ENCODE measurements at regions not wholly inside any gene's neighbourhood (a gene's known extent, or its start where the extent isn't known, plus 50 kb on each side); places are given as distances from the start of the nearest gene placed in this dataset.

DNA sequence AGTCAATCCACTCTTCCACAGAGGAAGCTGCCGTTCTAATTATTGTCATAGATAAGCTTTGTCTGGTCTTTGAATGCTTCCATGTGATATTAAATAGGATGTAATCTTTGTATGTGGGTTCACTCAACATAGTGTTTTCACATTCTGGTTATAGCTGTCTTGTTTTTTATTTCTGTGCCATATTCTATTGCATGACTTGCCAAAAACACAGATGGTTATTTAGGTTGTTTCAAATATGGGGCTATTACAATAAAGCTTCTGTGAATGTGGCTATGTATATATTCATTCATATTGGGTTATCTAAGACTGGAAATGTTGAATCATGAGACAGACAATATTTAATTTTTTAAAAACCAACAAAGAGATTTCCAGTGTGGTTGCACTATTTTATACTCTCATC is 1109.3 kb upstream of the LRRTM3 start:
- DNase-seq (ENCODE audit: low spot score): no peak

DNA sequence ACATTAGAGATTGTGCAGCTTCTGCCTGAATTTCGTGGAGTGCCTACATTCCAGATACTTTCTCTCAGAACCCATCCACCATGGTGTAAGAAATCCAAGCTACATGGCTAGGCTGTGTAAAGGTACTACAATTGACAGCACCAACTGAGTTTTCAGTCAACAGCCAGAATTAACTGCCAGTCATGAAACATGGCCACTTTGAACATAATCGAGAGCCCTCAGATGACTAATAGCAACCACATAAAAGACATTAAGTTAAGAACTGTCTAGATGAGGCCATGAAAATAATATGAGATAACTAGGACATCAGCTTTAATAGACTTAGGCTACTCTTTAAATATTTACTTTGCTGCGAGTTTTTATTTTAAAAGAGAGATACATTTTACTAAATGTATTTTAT is 1106.8 kb upstream of the LRRTM3 start:
- no peak for DNase-seq (ENCODE audit: low spot score)

DNA sequence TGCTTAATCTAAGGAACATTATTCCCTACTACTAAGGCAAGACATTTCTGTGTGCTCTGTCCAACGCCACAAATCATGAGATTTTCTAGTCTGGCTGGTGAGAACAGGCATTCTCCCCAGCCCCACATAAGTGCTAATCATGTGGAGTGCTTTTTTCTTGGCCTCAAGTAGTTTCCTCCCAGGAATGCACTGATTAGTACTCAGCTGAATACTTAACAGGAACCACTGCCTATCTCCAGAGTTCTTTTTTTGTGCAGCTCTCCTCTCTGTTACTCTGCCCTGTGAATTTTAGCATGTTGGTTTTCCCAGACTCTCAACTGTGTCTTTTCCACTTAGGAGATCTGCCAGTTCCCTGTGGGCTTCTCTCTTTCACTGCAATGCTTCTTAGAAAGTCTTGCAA is 1098.5 kb upstream of the LRRTM3 start:
- no peak for DNase-seq (ENCODE audit: low spot score)

DNA sequence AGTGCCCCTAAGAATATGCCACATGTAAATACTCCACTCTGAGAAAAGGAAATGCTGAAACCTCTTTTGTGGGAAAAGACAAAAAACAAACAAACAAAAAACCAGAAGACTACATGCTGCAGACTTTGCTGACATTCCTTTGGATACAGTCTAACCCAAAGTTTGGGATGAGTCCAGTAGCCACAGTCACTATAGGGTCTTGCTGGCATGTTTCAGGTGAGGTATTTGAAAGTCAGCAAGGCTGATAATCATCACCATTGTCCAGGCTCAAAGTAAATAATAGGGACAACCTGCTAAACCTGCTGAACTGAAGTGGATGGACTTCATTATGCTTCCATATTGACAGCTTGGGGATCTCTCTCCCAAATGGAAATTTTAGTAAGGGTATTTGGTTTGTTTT is 1087.0 kb upstream of the LRRTM3 start:
- DNase-seq (ENCODE audit: low spot score): no peak

DNA sequence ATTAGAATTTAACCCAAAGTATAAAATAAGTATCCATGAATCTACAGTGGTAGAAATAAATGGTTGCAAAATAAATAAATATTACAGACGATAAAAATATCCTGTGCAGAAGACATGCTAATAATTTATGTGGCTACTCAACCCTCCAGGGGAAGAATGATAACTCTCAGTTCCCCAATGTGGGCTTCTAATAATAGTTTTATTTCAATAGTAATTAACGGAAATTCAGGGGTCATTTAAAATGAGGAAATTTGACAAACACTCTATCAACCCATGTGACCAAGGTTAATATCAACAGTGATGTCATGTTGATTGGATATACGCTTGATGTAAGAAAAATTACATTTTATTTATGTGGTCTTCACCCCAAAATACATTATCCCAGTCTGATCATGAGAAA is 1082.6 kb upstream of the LRRTM3 start:
- no peak for DNase-seq (ENCODE audit: low spot score)

DNA sequence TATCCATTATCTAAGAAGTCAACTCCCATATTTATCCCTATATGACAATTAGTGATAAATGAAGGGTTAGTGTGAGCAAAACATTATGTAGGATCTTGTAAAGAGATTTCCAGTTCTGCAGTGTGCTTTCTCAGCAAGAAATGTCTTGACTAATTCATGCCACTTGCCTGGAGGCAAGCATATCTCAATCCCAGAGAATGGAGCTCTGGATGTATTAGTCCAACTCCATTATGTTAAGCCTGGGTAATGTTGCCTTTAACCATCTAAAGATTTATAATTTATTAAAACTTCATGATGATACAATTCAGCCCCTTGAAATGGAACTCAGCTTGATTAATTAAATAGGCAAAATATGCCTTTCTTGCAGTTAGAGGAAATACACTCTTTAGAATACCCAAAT is 1079.9 kb upstream of the LRRTM3 start:
- DNase-seq (ENCODE audit: low spot score): no peak

DNA sequence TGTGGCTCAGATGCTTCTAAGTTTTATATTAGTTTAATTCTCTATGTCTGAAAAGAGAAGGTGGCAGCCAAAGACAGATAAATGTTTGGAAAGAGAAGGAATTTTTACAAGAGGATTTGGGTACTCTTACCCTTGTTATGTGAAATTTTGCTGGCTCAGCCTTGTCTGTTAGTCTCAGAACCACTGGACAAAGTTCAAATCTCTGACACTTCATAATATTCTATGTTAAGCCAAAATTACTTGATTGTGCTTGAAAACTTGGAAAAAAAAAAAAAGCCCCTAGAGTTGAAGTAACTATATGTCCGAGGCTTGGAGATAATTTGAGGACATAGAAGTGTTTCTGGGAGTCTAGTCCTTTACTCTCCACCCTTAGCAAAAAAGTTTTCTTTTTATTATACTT is 1079.3 kb upstream of the LRRTM3 start:
- no peak for DNase-seq (ENCODE audit: low spot score)

DNA sequence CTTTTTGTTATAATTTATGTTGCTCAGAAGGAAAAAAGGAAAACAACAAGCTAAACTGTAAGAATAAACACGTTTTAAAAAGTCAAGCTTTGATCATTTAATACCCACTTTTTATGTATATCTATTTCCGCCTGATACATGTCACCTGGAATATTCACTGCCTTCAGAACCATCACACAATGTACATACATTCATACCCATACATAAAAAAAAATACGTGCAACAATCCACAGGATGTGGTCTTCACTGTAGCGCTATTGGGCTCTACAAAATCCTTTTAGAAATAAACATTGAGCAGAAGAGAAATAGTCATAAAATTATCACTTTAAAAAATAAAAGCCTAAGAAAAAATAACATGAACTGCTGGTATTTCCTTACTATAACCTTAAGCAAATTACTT is 1078.9 kb upstream of the LRRTM3 start:
- no peak for DNase-seq (ENCODE audit: low spot score)

DNA sequence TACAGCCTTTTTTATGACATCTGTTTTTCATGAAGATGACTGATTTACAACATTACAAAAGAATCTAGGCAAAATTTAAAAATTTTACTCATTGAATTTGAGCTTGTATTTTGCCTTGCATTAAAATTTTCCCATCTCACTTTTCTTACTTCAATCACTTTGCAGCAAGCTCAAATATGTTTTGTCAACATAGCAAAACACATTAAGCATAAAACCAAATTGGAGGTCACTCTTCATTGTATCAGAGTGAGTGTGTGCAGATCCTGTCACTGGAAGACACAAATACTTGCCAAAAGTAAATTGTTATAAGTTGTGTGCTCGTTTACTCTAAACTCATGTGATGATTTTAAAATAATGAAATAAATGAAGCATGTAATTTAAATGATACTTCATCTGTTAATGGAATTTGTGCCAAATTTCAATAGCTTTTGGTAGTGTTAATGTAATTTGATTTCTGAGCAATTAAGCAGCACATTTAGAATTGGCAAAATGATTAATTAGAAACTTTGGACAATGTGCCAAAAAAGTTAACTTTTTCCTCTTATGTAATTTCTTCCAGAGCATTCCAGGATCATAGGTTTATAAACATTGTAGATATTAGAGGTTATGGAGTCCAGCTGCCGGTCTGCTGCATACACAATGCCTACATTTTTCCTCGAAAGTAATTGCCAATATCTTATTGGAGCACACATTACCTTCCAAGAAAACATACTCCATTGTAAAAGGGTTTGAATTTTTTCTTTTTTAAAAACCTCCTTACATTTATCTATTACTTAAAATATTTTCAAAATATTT is 1078.2 kb upstream of the LRRTM3 start:
- DNase-seq (ENCODE audit: low spot score): no peak

DNA sequence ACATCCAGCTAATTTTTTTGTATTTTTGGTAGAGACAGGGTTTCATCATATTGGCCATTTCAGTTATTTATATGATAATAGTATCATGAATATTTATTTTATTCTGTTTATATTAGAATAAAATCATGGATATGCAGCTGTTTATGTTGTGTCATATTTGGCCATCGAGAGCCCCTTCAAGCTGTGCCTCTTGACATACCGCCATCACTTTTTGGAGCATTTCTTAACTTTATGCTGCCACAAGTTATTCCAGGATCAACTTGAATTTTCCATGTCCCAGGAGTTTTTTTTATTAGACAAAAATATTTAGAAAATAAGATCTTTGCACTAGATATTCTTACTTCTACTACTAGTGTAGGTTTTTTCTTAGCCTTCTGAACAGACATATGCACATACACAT is 1067.0 kb upstream of the LRRTM3 start:
- DNase-seq (ENCODE audit: low spot score): no peak

DNA sequence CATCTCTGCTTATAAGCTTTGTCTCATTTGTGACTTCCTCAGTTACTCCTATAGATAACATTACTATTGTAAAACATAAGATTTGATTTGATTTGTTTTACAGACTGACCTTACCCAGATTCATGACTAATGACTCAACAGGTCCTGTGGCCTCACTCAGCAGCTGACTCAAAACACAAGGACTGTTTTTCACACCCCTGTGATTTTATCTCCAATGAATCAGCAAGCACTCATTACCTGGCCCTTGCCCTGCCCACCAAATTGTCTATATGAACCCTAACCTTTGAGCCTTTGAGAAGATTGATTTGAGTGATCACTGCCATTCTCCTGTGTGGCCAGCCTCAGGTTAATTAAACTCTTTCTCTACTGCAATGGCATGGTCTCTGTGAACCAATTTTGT is 1064.6 kb upstream of the LRRTM3 start:
- DNase-seq (ENCODE audit: low spot score): no peak

Small RNA genes in the stretch of these regions (small RNA-seq; reads per million reads assigned to genes)
- gene CYP2C61P: 0 reads per million in 2 experiments
